HG03439 (cell line): ENCODE measurements at regions not wholly inside any gene's neighbourhood (a gene's known extent, or its start where the extent isn't known, plus 50 kb on each side); places are given as distances from the start of the nearest gene placed in this dataset.
"Not testable (repeated sequence)": the region's sequence is repeated elsewhere in the genome, so short reads cannot be mapped to it uniquely, and the experiment has no call there.

Experiments used
- ATAC-seq: cut with Tn5 transposase; IDR thresholded peaks from one replicate; pipeline ENCODE4 v1.9.1; 2021; ENCODE audit warnings: mild to moderate bottlenecking, moderate library complexity; ENCODE audit not compliant: unreplicated experiment

DNA sequence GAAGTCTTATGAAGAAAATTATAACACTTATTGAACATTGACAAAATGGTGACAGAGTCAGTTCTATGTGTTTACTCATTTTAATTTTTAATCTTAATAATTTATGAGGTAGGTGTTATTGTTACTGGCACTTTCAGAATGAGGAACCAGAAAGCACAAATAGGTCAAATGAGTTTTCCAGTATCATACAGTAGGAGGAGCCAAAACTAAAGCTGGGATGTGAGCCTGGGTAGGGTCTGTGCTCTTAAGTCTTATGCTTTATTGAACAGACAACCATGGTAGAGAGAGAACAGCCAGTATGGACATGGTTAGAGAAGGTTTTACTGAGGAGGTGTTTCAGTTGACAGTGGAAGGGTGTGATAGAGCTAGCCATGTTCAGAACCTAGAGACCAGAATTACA, 775.7 kb downstream of the TMTC2 start:
- ATAC-seq, result no peak

GRCh38 chr12:83461336-83461935, 774.7 kb downstream of the TMTC2 start:
- no peak for ATAC-seq

- ATAC-seq, result no peak
Observed at GRCh38 chr12:83451189-83451588, 764.5 kb downstream of the TMTC2 start.

GRCh38 chr12:83434600-83434999, 747.9 kb downstream of the TMTC2 start:
- ATAC-seq, result no peak

DNA sequence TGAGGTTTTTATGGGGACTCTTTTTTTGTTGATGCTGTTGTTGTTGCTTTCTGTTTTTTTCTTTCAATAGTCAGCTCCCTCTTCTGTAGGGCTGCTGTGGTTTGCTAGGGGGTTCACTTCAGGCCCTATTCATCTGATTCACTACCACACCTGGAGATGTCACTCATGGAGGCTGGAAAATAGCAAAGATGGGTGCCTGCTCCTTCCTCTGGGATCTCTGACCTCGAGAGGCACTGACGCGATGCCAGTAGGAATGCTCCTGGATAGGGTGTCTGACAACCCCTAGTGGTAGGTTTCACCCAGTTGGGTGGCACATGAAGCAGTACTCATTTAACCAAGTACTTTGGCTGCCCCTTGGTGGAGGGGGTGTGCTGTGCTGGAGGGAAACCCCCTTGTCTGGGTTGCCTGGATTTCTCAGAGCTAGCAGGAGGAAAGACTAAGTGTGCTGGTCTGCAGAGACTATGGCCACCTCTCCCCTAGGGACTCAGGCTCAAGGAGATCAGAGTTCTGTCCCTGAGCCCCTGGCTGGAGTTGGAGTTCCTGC, 745.5 kb downstream of the TMTC2 start:
- ATAC-seq, result no peak

DNA sequence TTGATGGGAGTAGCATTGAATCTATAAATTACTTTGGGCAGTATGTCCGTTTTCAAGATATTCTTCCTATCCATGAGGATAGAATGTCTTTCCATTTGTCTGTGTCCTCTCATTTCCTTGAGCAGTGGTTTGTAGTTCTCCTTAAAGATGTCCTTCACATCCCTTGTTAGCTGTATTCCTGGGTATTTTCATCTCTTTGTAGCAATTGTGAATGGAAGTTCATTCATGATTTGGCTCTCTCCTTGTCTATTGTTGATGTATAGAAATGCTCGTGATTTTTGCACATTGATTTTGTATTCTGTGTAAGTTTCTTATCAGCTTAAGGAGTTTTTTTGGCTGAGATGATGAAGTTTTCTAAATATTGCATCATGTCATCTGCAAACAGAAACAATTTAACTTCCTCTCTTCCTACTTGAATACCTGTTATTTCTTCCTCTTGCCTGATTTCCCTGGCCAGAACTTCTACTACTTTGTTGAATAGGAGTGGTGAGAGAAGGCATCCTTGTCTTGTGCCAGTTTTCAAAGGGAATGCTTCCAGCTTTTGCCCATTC, 741.0 kb downstream of the TMTC2 start:
- ATAC-seq, result not testable (repeated sequence)

DNA sequence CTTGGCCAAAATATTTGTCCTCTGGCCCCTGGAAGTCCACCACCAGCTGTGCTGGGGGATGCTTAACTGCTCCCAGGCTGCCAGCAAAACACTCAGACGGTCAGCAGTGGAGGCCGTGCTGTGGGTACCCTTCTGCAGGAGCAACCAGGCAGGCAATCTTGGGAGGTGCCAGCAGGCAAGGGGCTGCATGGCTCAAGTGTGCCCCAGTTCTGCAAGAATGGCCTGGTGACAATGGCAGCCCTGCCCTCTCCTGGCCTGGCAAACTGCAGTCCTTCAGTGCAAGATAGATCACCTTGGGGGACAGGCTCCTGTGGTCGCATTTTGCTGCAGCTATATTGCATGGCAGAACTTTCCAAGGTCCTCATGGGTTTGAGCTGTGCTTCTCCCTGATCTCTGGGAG, 728.3 kb downstream of the TMTC2 start:
- no peak for ATAC-seq

- no peak for ATAC-seq
Observed at GRCh38 chr12:83408851-83409250, 722.1 kb downstream of the TMTC2 start.

GRCh38 chr12:83408146-83408545, 721.4 kb downstream of the TMTC2 start:
- ATAC-seq, result no peak

GRCh38 chr12:83404521-83404920, 717.8 kb downstream of the TMTC2 start:
- ATAC-seq, result no peak

GRCh38 chr12:83390186-83390585, 703.5 kb downstream of the TMTC2 start:
- no peak for ATAC-seq

- no peak for ATAC-seq
Observed at GRCh38 chr12:83389237-83389996, 702.7 kb downstream of the TMTC2 start.

DNA sequence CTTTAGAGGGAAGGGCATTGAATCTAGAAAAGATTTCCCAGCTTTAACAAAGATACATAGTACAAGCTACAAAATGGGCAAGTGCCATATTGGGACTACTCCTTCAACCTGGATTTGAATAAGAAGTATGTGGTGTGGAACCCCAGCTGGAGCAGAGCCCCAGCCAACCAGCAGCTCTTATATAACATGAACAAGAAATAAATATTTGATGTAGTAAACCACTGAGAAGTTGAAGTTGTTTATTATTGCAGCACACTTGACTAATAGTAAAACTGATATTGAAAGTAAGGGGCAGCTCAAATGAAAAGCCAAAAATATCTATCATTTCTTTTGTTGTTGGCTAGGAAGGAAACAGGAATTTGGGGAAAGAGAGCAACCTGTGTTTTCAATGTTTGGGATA, 701.8 kb downstream of the TMTC2 start:
- ATAC-seq, result no peak

- ATAC-seq, result no peak
Observed at GRCh38 chr12:83386527-83387264, 700.0 kb downstream of the TMTC2 start.

DNA sequence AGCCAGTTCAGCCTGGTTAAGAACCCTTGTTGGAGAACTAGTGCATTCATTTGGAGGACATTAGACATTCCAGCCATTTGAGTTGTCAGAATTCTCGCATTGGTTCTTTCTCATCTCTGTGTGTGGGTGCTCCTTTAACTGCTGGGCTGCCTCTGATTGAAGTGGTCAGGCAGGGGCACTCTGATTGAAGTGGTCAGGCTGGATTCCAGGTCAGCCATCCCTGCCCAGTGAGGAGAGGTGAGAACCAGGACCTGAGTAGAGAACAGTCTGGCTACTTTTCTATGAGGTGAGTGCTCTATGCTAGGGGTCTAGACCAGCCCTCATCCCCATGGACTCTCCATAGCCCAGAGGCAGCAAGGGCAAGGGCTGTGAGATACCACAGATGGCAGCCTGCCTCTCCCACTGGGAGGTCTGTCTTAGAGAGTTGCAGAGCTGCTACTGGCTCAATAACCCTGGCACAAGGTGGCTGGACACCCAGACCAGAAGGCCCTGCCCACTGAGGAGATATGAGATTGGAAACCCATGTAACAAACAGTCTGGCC, 691.6 kb downstream of the TMTC2 start:
- no peak for ATAC-seq

DNA sequence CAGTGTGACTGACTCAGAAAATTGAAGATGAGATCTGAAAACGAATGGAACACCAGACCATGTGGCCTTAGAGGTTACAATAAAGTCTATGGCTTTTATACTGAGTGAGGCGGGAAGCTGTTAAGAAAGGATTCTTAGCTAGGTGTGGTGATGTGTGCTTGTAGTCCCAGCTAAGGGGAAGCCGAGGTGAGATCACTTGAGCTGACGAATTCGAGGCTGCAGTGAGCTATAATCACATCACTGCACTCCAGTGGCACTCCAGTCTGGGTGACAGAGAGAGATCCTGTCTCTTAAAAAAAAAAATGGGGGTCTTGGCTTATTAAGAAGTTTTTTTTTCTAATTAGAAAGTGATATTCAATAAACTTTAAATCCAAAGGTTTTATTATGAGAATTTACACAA, 678.6 kb downstream of the TMTC2 start:
- no peak for ATAC-seq

GRCh38 chr12:83361475-83361874, 674.8 kb downstream of the TMTC2 start:
- ATAC-seq, result no peak

- no peak for ATAC-seq
Observed at GRCh38 chr12:83361071-83361470, 674.4 kb downstream of the TMTC2 start.

- no peak for ATAC-seq
Observed at GRCh38 chr12:83349907-83350611, 663.4 kb downstream of the TMTC2 start.

DNA sequence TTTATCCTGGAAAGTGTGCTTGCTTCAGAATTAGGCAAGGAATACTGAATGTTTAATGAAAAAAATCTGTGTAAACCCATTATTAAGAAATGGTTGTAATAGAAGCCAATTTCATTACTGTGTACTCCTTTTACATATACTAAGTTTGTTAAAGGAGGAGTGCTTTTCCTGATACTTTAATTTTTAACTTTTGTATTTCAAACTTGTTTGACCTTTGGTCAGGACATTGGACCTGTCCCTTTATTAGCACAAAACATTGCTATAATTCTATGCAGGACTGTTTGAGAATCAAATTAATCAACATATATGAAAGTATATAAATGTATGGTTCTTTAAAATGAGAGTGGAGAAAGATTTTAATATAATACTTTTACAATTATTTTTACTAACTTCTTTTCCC, 659.6 kb downstream of the TMTC2 start:
- ATAC-seq, result no peak

DNA sequence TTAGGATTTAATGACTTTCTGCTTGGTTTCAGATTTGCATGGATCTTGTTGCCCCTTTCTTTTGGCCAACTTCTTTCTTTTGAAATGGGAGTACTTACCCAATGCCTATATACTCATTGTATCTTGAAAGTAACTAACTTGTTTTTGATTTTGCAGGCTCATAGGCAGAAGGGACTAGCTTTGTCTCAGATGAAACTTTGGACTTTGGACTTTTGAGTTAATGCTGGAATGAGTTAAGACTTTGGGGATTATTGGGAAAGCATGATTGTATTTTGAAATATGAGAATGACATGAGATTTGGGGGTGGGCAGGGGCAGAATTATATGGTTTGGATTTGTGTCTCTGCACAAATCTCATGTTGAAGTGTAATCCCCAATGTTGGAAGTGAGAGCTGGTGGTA, 657.1 kb downstream of the TMTC2 start:
- no peak for ATAC-seq
